WTC11 (cell line): ENCODE measurements at regions not wholly inside any gene's neighbourhood (a gene's known extent, or its start where the extent isn't known, plus 50 kb on each side); places are given as distances from the start of the nearest gene placed in this dataset.

Experiments
- ATAC-seq: fragments of 200-7000 bp; cut with Tn5 transposase; 2 replicates; pipeline ENCODE4 v1.10.0; 2021; ENCODE audit warnings: mild to moderate bottlenecking, moderate library complexity
- CTCF ChIA-PET: fragments of 300-600 bp; sonication (Branson Sonifier 250); formaldehyde crosslinking; loops from one replicate; lab custom pipeline; 2021; ENCODE audit warnings: antibody characterized with exemption; lab: Charles Lee
- POLR2A ChIA-PET: fragments of 350-600 bp; sonication (Branson Sonifier 250); formaldehyde crosslinking; loops from one replicate; lab custom pipeline; 2021; ENCODE audit warnings: antibody characterized with exemption; lab: Charles Lee
- DNase-seq: peaks from one replicate; pipeline ENCODE4 v3.0.0; 2021; ENCODE audit warnings: low spot score
- H3K27ac Mint-ChIP-seq: 2 replicates; pipeline ENCODE4 v1.8.0; 2021; ENCODE audit warnings: mixed read lengths
- H3K27me3 Mint-ChIP-seq: 2 replicates; pipeline ENCODE4 v1.8.0; 2021; ENCODE audit warnings: low read depth, mild to moderate bottlenecking, moderate library complexity, mixed read lengths
- H3K36me3 Mint-ChIP-seq: 2 replicates; pipeline ENCODE4 v1.8.0; 2021; ENCODE audit warnings: mixed read lengths
- H3K4me1 Mint-ChIP-seq: 2 replicates; pipeline ENCODE4 v1.8.0; 2022; ENCODE audit warnings: mixed read lengths
- H3K4me3 Mint-ChIP-seq: 2 replicates; pipeline ENCODE4 v1.8.0; 2021; ENCODE audit warnings: mild to moderate bottlenecking, moderate library complexity, mixed read lengths
- H3K9me3 Mint-ChIP-seq: 2 replicates; pipeline ENCODE4 v1.8.0; 2021; ENCODE audit warnings: mixed read lengths
- CREB1 ChIP-seq: sonication (generic); formaldehyde crosslinking; IDR thresholded peaks from 2 replicates; pipeline ENCODE4 v1.8.0; 2023; ENCODE audit warnings: mild to moderate bottlenecking, missing genetic modification reagents
- EMX1 ChIP-seq: fragments of 250-450 bp; sonication (Bioruptor Pico); IDR thresholded peaks from 2 replicates; pipeline ENCODE4 v1.8.0; 2021; ENCODE audit warnings: mild to moderate bottlenecking
- ETV6 ChIP-seq: sonication (generic); formaldehyde crosslinking; IDR thresholded peaks from 2 replicates; pipeline ENCODE4 v1.8.1; 2022; ENCODE audit warnings: mild to moderate bottlenecking, missing genetic modification reagents
- GABPB1 ChIP-seq: sonication (generic); formaldehyde crosslinking; IDR thresholded peaks from 2 replicates; pipeline ENCODE4 v1.8.1; 2023; ENCODE audit warnings: mild to moderate bottlenecking, missing genetic modification reagents
- IRF2 ChIP-seq: sonication (generic); formaldehyde crosslinking; IDR thresholded peaks from 2 replicates; pipeline ENCODE4 v1.8.0; 2022; ENCODE audit warnings: low read depth, missing genetic modification reagents, borderline replicate concordance
- KAT7 ChIP-seq: sonication (generic); formaldehyde crosslinking; IDR thresholded peaks from 2 replicates; pipeline ENCODE4 v1.8.1; 2023; ENCODE audit warnings: missing genetic modification reagents, mild to moderate bottlenecking, borderline replicate concordance
- MXD4 ChIP-seq: fragments of 250-450 bp; sonication (Bioruptor Pico); IDR thresholded peaks from 2 replicates; pipeline ENCODE4 v1.8.0; 2021; ENCODE audit warnings: mild to moderate bottlenecking, moderate library complexity, borderline replicate concordance
- NR1H2 ChIP-seq: sonication (generic); formaldehyde crosslinking; IDR thresholded peaks from 2 replicates; pipeline ENCODE4 v1.9.0; 2021; ENCODE audit warnings: mild to moderate bottlenecking, moderate library complexity, missing genetic modification reagents
- NR3C1 ChIP-seq: sonication (generic); formaldehyde crosslinking; conservative IDR thresholded peaks from 2 replicates; pipeline ENCODE4 v1.8.1; 2023; ENCODE audit warnings: low read depth, mild to moderate bottlenecking, missing genetic modification reagents
- SP1 ChIP-seq: sonication (generic); formaldehyde crosslinking; conservative IDR thresholded peaks from 2 replicates; pipeline ENCODE4 v1.8.1; 2022; ENCODE audit warnings: missing genetic modification reagents
- TCF7 ChIP-seq: sonication (generic); formaldehyde crosslinking; IDR thresholded peaks from 2 replicates; pipeline ENCODE4 v1.8.0; 2022; ENCODE audit warnings: mild to moderate bottlenecking, low read depth, missing genetic modification reagents, moderate library complexity
- TEAD1 ChIP-seq: sonication (generic); formaldehyde crosslinking; IDR thresholded peaks from 2 replicates; pipeline ENCODE4 v1.8.0; 2022; ENCODE audit warnings: mild to moderate bottlenecking, missing genetic modification reagents
- ZNF317 ChIP-seq: sonication (generic); formaldehyde crosslinking; IDR thresholded peaks from 2 replicates; pipeline ENCODE4 v1.8.1; 2023; ENCODE audit warnings: low read depth, mild to moderate bottlenecking, moderate library complexity, missing genetic modification reagents, borderline replicate concordance
- ZNF416 ChIP-seq: fragments of 250-450 bp; sonication (Bioruptor Pico); IDR thresholded peaks from 2 replicates; pipeline ENCODE4 v1.9.0; 2021; ENCODE audit warnings: mild to moderate bottlenecking, inconsistent platforms
- TF ChIP-seq, protein P1 (sequence below): fragments of 200-600 bp; IDR thresholded peaks from 2 replicates; pipeline ENCODE4 v1.8.0; 2022; ENCODE audit warnings: antibody characterized with exemption
- TF ChIP-seq, protein P2 (sequence below): sonication (generic); formaldehyde crosslinking; IDR thresholded peaks from 2 replicates; pipeline ENCODE4 v1.8.1; 2022; ENCODE audit warnings: missing genetic modification reagents, borderline replicate concordance
- TF ChIP-seq, protein P3 (sequence below): sonication (generic); formaldehyde crosslinking; IDR thresholded peaks from 2 replicates; pipeline ENCODE4 v1.8.1; 2022; ENCODE audit warnings: low read depth, missing genetic modification reagents, borderline replicate concordance
- TF ChIP-seq, protein P4 (sequence below): sonication (generic); formaldehyde crosslinking; IDR thresholded peaks from 2 replicates; pipeline ENCODE4 v1.8.1; 2022; ENCODE audit warnings: mild to moderate bottlenecking, missing genetic modification reagents, moderate library complexity, borderline replicate concordance
- TF ChIP-seq, protein P5 (sequence below): fragments of 250-450 bp; sonication (Bioruptor Pico); IDR thresholded peaks from 2 replicates; pipeline ENCODE4 v1.9.0; 2021; ENCODE audit warnings: moderate library complexity, mild to moderate bottlenecking, inconsistent platforms, borderline replicate concordance
- TF ChIP-seq, protein P6 (sequence below): fragments of 250-450 bp; sonication (Bioruptor Pico); conservative IDR thresholded peaks from 2 replicates; pipeline ENCODE4 v1.9.0; 2021; ENCODE audit warnings: mild to moderate bottlenecking

DNA sequence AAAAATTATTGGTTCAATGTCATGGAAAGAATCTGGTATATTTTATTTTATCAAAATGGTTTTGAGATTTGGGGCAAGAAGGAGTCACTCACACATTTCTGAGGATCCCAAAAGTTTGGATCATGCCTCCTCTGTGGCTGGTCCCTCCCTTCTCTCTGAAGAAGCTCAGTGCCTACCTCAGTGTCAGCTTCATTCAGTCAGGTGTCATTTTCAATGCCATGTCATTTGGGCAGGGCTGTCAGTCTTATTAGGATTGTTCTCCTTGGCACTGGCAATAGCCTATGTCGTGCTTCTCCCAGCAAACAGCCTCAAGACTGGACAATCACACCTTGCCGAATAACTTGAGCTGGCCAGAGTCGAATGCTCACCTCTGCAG lies 264.5 kb upstream of the CAMK1G start:
- TF ChIP-seq KAT7 (no peak), NR3C1 (CRISPR knock-in tag) (no peak), TEAD1 (CRISPR knock-in tag) (no peak), CREB1 (CRISPR knock-in tag) (no peak), TCF7 (CRISPR knock-in tag) (no peak), ZNF317 (no peak), GABPB1 (no peak), ETV6 (CRISPR knock-in tag) (no peak), ZNF416 (no peak), SP1 (CRISPR knock-in tag) (no peak), EMX1 (CRISPR knock-in tag) (no peak), NR1H2 (CRISPR knock-in tag) (no peak), IRF2 (no peak), MXD4 (CRISPR knock-in tag) (no peak)
- TF ChIP-seq, protein P1, sequence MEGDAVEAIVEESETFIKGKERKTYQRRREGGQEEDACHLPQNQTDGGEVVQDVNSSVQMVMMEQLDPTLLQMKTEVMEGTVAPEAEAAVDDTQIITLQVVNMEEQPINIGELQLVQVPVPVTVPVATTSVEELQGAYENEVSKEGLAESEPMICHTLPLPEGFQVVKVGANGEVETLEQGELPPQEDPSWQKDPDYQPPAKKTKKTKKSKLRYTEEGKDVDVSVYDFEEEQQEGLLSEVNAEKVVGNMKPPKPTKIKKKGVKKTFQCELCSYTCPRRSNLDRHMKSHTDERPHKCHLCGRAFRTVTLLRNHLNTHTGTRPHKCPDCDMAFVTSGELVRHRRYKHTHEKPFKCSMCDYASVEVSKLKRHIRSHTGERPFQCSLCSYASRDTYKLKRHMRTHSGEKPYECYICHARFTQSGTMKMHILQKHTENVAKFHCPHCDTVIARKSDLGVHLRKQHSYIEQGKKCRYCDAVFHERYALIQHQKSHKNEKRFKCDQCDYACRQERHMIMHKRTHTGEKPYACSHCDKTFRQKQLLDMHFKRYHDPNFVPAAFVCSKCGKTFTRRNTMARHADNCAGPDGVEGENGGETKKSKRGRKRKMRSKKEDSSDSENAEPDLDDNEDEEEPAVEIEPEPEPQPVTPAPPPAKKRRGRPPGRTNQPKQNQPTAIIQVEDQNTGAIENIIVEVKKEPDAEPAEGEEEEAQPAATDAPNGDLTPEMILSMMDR, result no peak
- TF ChIP-seq, protein P2, sequence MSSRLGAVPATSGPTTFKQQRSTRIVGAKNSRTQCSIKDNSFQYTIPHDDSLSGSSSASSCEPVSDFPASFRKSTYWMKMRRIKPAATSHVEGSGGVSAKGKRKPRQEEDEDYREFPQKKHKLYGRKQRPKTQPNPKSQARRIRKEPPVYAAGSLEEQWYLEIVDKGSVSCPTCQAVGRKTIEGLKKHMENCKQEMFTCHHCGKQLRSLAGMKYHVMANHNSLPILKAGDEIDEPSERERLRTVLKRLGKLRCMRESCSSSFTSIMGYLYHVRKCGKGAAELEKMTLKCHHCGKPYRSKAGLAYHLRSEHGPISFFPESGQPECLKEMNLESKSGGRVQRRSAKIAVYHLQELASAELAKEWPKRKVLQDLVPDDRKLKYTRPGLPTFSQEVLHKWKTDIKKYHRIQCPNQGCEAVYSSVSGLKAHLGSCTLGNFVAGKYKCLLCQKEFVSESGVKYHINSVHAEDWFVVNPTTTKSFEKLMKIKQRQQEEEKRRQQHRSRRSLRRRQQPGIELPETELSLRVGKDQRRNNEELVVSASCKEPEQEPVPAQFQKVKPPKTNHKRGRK (CRISPR knock-in tag), result no peak
- TF ChIP-seq, protein P3, sequence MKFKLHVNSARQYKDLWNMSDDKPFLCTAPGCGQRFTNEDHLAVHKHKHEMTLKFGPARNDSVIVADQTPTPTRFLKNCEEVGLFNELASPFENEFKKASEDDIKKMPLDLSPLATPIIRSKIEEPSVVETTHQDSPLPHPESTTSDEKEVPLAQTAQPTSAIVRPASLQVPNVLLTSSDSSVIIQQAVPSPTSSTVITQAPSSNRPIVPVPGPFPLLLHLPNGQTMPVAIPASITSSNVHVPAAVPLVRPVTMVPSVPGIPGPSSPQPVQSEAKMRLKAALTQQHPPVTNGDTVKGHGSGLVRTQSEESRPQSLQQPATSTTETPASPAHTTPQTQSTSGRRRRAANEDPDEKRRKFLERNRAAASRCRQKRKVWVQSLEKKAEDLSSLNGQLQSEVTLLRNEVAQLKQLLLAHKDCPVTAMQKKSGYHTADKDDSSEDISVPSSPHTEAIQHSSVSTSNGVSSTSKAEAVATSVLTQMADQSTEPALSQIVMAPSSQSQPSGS (CRISPR knock-in tag), result no peak
- TF ChIP-seq, protein P4, sequence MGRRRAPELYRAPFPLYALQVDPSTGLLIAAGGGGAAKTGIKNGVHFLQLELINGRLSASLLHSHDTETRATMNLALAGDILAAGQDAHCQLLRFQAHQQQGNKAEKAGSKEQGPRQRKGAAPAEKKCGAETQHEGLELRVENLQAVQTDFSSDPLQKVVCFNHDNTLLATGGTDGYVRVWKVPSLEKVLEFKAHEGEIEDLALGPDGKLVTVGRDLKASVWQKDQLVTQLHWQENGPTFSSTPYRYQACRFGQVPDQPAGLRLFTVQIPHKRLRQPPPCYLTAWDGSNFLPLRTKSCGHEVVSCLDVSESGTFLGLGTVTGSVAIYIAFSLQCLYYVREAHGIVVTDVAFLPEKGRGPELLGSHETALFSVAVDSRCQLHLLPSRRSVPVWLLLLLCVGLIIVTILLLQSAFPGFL (CRISPR knock-in tag), result no peak
- TF ChIP-seq, protein P5, sequence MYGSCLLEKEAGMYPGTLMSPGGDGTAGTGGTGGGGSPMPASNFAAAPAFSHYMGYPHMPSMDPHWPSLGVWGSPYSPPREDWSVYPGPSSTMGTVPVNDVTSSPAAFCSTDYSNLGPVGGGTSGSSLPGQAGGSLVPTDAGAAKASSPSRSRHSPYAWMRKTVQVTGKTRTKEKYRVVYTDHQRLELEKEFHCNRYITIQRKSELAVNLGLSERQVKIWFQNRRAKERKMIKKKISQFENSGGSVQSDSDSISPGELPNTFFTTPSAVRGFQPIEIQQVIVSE, result no peak
- TF ChIP-seq, protein P6, sequence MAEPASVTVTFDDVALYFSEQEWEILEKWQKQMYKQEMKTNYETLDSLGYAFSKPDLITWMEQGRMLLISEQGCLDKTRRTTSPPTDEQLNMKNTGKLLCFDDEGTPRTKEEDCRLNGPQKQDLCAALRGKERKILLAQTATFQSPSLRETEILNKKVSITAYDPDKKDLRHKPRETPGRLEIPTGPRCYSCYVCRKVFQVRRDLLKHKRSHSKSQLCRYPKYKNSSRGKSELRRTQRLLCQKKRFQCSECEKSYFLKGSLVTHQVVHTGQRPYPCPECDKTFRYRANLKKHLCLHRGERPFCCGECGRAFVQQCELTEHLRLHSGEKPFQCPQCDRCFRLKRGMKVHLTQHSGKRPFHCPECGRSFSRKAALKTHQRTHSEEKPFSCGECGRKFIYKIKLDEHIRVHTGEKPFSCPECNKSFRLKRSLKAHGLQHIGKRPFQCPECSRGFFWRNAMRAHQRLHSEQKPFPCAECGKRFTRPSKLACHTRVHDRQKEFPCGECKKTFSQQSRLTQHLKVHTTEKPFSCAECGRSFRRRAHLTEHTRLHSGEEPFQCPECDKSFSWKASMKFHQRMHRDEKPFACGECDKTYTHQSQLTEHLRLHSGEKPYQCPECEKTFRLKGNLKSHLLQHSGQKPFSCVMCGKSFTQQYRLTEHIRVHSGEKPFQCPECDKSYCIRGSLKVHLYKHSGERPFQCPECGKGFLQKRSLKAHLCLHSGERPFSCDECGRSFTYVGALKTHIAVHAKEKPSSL, result no peak
- TF ChIP-seq, all 79 proteins: peak for 0
- ATAC-seq, result no peak
- H3K27ac Mint-ChIP-seq, result no peak overlapping the region
- H3K27me3 Mint-ChIP-seq, result no peaks in the 10 kb centered on the region; the same call in 1 of the 2 replicates
- peaks cover 13% of the 10 kb centered on the region for H3K4me1 Mint-ChIP-seq
- ChIA-PET CTCF (no interaction called here), POLR2A (no interaction called here)
- no peak overlapping the region for H3K4me3 Mint-ChIP-seq
- DNase-seq, result no peak
- peaks cover 9% of the 10 kb centered on the region for H3K9me3 Mint-ChIP-seq
- no peaks in the 10 kb centered on the region for H3K36me3 Mint-ChIP-seq
